GM19035 (cell line): ENCODE measurements at regions not wholly inside any gene's neighbourhood (a gene's known extent, or its start where the extent isn't known, plus 50 kb on each side); places are given as distances from the start of the nearest gene placed in this dataset.

Experiments used
- ATAC-seq: cut with Tn5 transposase; IDR thresholded peaks from one replicate; pipeline ENCODE4 v1.9.1; 2021; ENCODE audit not compliant: unreplicated experiment

GRCh38 chr22:49301398-49302149 lies 526.1 kb downstream of the BRD1 start:
- ATAC-seq: no peak

DNA sequence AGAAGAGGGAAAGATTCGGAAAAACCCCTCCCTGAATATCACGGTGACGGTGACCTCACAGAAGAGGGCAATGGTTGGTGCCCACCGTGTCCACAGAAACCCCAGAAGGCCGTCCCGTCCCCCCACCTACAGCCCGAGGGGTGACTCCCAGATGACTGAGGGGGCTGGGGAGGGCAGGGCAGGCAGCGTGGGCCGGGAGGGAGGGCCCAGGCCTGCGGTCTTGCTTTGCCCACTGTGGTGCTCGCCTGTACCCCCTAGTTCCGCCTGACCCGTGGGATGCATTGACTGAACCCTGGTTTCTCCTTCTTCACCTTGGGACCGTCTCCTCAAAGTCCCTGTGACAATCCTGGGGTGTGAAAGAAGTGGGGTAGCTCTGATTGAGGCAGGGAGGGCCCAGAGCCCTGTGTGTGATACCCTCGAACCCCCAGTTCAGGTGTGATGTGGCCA lies 526.7 kb downstream of the BRD1 start:
- ATAC-seq: no peak

DNA sequence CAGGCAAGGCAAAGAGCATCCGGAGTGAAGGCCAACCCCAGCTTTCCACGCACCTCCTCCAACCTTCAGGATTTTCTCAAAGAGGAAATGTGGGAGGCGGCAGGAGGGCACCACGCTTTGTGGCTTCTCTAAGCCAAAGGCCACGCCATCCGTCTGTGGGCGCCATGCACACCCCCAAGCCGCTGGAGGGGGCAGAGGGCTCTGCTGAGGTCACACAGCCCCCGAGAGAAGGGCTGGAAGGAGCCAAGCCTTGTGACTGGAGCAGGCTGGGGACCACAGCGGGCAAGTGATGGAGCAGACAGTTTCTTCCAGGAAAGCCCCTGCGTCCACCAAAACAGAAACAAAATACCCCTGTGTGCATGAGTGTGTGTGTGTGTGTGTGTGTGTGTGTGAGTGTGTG lies 527.4 kb downstream of the BRD1 start:
- no peak for ATAC-seq

GRCh38 chr22:49299821-49300231 lies 527.8 kb downstream of the BRD1 start:
- no peak for ATAC-seq

DNA sequence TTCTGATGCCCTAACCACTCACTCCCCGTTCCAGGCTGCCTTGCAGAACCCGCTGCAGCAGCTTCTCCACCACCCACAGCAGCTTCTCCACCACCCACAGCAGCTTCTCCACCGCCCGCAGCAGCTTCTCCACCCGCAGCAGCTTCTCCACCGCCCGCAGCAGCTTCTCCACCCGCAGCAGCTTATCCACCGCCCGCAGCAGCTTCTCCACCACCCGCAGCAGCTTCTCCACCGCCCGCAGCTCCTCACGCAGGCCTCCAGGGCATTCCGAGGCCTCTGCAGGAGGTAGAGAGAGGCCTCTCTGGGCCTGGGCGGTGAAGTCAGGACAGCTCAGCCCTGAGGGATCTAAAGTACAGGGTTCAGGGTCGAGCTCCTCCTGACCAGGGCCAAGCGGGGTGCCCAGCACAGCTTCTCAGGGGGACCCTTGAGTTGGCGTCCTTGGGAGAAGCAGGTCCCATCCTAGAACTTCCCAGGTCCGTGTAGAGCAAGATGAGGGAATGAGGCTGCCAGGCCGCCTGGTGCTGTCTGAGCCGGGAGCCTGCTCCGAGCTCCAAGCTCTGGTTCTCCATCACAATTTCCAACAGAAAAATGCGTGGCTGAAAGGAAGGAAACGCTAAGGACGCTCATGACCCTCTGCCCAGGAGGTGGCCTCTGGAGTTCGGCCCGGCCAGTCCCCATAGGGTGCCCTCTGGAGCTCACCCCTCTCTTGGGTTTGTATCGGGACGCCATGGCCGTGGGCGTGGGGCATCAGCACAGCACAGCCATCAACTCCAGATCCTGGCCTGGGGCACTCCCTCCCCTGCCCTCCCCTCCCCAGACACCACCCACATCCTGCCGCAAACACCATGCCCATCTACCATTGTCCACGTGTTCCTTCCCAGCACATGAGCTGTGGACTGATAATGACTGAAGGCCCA lies 528.6 kb downstream of the BRD1 start:
- ATAC-seq: no peak

GRCh38 chr22:49297871-49298721 lies 529.6 kb downstream of the BRD1 start:
- no peak for ATAC-seq

GRCh38 chr22:49297286-49297870 lies 530.3 kb downstream of the BRD1 start:
- ATAC-seq: no peak

- ATAC-seq: no peak
Observed at GRCh38 chr22:49296561-49296960, 531.1 kb downstream of the BRD1 start.

DNA sequence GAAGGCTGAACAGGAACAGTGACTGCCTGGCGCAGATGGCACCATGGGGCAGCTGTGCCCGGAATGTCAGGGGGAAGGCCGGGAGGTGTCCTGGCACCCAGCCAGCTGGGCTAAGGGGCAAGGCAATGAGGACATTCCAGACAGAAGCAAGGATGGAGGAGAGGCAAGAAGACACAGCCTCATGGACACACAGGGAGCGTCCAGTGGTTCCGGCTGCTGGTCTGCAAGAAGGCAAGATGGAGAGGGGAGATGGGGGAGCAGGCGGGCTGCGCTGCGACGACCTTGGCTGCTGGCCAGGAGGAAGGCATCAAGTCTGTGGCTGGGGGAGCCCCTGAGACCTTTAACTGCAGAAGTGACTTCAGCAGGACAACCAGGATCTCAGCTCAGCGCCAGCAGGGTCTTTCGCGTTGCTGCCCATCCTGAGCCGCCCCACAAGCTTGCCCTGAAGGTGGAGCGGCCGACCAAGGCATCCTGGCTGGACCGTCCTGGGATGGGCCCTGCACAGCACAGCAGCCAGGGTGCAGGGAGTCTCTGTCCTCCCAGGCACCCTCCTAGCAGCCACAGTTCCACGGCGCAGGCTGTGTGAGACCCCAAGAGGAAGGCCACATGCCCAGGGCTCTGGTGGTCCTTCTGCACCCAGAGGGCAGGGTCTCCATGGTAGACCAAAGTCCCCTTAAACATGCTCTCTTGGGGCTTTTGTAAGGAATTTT lies 531.7 kb downstream of the BRD1 start:
- no peak for ATAC-seq

DNA sequence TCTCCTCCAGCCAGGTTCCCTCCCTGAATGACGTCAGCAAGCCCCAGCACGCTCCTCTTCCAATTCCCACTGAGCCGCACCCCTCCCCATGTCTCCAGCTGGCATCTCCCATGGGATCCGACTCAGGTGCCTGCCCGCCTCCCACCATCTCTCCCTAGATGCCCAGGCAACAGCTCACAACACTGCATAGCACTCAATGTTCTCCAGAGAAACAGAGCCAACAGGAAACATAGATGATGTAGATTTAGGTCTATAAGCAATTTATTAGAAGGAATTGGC lies 532.3 kb downstream of the BRD1 start:
- no peak for ATAC-seq

DNA sequence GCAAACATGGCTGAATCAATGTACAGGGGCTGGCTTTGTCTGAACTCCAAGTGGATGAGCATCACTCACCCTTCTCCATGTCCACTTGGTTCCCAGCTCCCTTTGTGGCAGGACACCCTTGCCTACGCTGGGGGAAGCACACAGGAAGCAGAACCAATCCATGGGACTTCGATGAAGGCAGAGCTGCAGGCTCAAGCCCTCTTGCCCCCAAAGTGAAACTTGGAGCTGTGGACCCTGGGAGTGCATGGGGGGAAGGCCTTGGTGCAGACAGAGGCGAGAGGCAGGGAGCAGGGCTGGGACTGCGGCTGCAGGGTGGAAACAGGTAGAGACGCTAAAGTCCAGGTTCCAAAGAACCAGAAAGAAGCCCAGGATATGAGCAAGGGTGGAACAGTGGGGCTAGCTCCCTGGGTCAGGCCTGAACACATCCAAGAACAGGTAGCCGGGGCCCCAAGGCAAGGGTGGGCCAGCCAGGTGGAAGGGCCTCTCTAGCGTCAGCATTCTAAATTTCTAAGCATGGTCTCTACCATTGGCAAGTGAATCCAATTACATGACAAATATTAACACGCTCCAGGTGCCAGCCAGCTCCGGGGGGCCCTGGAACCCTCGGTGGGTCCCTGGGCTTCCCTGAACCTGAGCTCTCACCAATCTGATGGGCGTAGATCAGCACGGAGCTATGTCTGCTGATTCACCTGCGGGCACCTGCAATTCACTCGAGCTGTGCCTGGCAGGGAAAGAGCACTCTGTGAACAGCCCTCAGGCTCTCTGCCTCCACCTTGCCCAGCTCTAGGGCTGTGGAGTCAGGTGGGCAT lies 532.8 kb downstream of the BRD1 start:
- ATAC-seq: no peak

- ATAC-seq: no peak
Observed at GRCh38 chr22:49292909-49293308, 534.8 kb downstream of the BRD1 start.

GRCh38 chr22:49291781-49292180 lies 535.9 kb downstream of the BRD1 start:
- no peak for ATAC-seq

DNA sequence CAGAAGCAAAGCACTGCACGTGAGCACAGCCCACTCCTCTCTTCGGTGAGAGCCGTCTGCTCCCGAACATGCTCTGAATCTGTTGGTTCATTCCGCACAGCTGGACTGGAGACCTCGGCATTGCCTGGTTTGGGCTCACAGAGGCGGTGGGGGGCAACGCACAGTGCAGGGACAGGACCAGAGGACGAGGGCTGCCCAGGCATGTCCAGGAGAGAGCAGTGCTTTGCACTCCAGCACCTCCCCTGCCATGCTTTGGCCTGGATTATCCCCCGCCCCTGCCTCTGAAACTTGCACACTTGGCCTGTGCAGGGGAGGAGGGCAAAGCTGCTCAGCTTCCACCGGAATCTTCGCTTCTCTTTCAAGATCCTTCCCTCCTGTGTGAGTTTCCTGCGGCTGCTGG lies 536.5 kb downstream of the BRD1 start:
- ATAC-seq: no peak

- no peak for ATAC-seq
Observed at GRCh38 chr22:49290711-49291110, 537.0 kb downstream of the BRD1 start.

- ATAC-seq: no peak
Observed at GRCh38 chr22:49289822-49290679, 537.6 kb downstream of the BRD1 start.

GRCh38 chr22:49286181-49286760 lies 541.4 kb downstream of the BRD1 start:
- ATAC-seq: no peak

DNA sequence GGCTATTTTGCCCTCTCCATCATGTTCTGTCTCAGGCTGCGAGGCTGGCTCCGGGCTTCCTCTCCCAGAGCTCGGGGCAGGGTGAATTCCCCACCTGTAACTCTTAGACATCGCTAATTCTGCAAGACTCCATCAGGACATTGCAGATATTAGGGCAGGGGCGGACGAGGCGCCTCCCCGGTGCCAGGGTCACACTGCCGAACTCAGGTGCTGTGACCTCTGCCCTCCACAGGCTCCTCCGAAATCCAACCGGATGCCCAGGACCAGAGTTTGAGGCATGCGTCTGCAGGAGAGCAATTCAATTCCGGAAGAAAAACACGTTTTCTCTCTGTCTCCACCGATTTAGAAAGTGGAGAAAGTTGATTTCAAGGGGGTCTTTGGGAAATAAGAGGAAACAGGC lies 542.7 kb downstream of the BRD1 start:
- no peak for ATAC-seq
